Stimulated activated CD4-positive, alpha-beta T cell treated with anti-CD3 and anti-CD28 coated beads, Interleukin-12 subunit alpha, Interleukin-12 subunit beta, amount 100 ng/mL, for 48 hours (primary cell): ENCODE measurements at regions not wholly inside any gene's neighbourhood (a gene's known extent, or its start where the extent isn't known, plus 50 kb on each side); places are given as distances from the start of the nearest gene placed in this dataset.

Source experiments
- DNase-seq, 3 donors: peaks; one replicate each; pipeline ENCODE4 v3.0.0-alpha.2; 2020; ENCODE audit warnings: low read depth in 2 of 3, low spot score in 1 of 3

- no peak for DNase-seq
Measured at GRCh38 chr9:95678759-95679158, 162.0 kb upstream of the PTCH1 start.

- DNase-seq = no peak
Measured at GRCh38 chr9:95670122-95670521, 153.4 kb upstream of the PTCH1 start.

GRCh38 chr9:95669253-95669652 is 152.5 kb upstream of the PTCH1 start:
- no peak for DNase-seq

- no peak for DNase-seq
Measured at GRCh38 chr9:95667789-95668188, 151.0 kb upstream of the PTCH1 start.

GRCh38 chr9:95666785-95667155 is 150.0 kb upstream of the PTCH1 start:
- DNase-seq = no peak

- DNase-seq = no peak
Measured at GRCh38 chr9:95666096-95666784, 149.5 kb upstream of the PTCH1 start.

GRCh38 chr9:95653246-95653645 is 136.5 kb upstream of the PTCH1 start:
- no peak for DNase-seq

- DNase-seq = no peak
Measured at GRCh38 chr9:95650720-95651119, 133.9 kb upstream of the PTCH1 start.

- no peak for DNase-seq
Measured at GRCh38 chr9:95649801-95650213, 133.0 kb upstream of the PTCH1 start.

GRCh38 chr9:95648225-95648624 is 131.5 kb upstream of the PTCH1 start:
- DNase-seq = no peak

- DNase-seq = no peak
Measured at GRCh38 chr9:95645992-95646391, 129.2 kb upstream of the PTCH1 start.

GRCh38 chr9:95645579-95645978 is 128.8 kb upstream of the PTCH1 start:
- DNase-seq = no peak

GRCh38 chr9:95644377-95644776 is 127.6 kb upstream of the PTCH1 start:
- DNase-seq = no peak

- DNase-seq = no peak
Measured at GRCh38 chr9:95643619-95644018, 126.8 kb upstream of the PTCH1 start.

GRCh38 chr9:95642189-95642588 is 125.4 kb upstream of the PTCH1 start:
- DNase-seq = no peak

- no peak for DNase-seq
Measured at GRCh38 chr9:95641586-95641985, 124.8 kb upstream of the PTCH1 start.

GRCh38 chr9:95640336-95640735 is 123.6 kb upstream of the PTCH1 start:
- no peak for DNase-seq

- no peak for DNase-seq
Measured at GRCh38 chr9:95635986-95636671, 119.4 kb upstream of the PTCH1 start.

GRCh38 chr9:95634536-95634935 is 117.8 kb upstream of the PTCH1 start:
- no peak for DNase-seq

GRCh38 chr9:95634114-95634513 is 117.3 kb upstream of the PTCH1 start:
- DNase-seq = no peak

- no peak for DNase-seq
Measured at GRCh38 chr9:95629585-95629984, 112.8 kb upstream of the PTCH1 start.

- no peak for DNase-seq
Measured at GRCh38 chr9:95627802-95628201, 111.0 kb upstream of the PTCH1 start.
